ENCODE measurements at regions not wholly inside any gene's neighbourhood (a gene's known extent, or its start where the extent isn't known, plus 50 kb on each side); places are given as distances from the start of the nearest gene placed in this dataset.

DNA sequence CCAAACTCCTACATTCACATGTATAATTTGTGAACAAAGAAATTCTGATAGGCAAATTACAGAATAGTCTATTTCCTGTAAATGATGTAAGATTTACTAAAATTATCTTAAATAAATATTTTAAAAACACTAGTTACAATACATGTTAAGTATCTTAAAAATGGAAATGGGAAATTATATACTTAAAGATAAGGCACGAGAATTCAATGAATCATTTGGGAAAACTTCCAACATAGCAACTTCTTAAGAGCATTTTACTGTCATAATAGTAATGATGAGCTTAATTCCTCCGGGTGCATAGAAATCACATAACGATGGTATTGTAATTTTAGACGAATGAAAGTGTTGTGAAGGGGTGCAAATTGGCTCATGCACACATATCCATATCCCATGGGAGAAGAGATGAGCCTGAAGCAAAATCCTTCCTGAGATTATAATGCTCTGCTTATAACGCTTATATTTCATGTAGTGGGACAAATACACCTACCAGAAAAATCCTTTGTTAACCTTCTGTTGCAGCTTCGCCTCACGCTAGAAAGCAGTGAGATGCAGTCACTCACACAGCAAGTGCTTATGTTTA is 873.5 kb downstream of the PDHA2 start:
- DNase-seq: no peak

DNA sequence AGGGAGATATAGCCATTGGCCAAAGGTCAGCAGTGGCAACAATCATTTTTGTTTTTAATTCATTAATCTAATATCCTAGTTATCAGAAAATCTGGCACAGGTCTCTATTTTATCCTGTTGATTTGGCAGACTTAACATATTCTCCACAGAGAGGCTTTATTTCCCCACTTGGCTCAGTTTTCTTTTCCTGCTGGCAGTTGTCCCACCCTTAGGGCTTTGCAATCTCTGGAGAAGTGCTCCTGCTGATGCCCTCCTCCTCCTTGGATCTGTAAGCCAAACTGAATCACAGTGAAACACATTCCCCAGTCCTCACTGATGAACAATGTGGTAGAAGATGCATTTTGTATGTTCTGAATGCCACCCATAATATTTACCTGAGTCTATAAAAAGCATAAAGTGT is 889.7 kb downstream of the PDHA2 start:
- no peak for DNase-seq

DNA sequence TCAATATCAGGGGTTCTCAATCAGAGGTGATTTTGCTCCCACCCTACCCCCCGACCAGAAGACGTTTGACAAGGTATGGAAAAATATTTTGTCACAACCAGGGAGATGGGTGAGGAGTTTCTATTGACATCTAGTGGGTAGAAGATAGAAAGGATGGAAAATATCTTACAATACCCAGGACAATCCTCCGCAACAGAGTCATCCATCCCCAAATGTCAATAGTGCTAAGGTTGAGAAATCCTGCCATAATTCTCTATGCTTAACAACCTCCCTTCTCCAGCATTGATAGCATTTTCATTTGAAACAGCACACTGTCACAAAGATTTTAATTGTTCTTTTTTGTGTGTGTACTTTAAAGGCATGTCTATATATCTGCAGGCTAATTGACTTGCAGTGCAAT is 890.5 kb downstream of the PDHA2 start:
- no peak for DNase-seq

DNA sequence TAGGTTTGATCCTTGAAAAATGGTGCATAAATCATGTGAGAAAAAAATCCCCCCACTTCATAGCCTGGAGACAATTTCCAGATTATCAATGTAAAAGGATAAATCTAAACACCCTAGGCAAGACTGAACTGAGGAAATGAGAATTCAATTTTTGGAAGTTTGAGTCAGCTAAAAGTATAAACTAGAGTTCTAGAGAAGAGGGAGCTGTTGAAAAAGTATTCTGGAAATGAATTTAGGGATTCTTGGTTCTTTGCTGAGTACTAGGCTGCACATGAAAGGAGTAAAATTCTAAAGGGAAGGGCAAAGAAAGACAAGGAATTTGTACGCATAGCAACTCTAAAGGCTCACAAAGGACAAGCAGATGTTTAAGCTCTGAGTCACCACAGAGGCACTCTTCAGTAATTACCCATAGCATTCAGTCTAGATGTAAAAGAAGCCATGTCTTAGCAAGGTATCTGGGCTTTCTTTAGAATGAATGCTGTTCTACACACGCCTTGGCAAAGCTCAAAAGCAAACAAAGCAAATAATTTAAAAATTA is 896.5 kb downstream of the PDHA2 start:
- no peak for DNase-seq

DNA sequence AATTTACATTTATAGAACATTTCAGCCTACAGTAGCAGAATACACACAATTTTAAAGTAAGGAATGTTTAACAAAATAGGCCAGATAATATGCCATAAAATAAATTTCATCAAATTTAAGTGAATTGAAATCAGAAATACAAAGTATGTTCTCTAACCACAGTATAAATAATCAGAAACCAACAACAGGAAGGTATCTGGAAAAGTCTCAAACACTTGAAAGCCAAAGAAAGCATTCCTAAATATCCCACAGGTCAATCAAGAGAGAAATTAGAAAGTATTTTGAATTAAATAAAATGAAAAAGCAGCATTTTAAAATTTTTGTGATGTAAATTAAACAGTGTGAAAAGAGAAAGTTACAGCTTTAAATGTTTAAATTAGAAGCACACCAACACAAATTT is 899.2 kb downstream of the PDHA2 start:
- DNase-seq: no peak

DNA sequence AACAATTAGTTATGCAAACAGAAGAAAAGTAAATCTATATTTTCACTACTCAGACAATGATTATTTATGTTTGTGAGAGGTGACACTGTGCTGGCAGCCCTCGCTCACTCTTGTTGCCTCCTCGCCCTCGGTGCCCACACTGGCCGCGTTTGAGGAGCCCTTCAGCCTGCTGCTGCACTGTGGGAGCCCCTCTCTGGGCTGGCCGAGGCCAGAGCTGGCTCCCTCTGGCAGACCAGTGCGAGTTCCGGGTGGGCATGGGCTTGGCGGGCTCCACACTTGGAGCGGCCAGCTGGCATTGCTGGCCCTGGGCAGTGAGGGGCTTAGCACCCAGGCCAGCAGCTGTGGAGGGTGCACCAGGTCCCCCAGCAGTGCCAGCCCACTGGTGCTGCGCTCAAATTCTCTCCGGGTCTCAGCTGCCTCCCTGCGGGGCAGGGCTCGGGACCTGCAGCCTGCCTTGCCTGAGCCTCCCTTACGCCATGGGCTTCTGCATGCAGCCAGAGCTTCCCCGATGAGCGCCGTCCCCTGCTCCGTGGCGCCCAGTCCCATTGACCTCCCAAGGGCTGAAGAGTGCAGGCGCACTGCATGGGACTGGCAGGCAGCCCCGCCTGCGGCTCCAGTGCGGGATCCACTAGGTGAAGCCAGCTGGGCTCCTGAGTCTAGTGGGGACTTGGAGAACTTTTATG is 902.6 kb downstream of the PDHA2 start:
- no peak for DNase-seq

DNA sequence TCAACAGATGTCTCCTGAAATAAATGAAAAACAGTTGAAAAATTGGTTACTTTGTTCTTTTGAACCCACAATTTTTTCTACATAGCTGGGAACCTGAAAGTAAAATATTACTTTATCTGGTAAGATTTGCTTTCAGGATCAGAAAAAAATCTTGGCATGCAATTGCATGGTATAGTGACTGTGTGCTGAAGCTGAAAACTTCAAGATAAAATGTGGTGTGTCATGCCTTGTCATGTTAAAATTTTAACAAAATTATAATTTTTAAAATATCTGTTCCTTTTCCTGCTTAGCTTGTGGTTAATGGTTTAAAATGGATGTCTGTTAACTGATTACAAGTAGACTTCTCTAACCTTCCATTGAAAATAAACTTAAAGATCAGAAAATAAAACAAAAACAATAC is 904.8 kb downstream of the PDHA2 start:
- no peak for DNase-seq

DNA sequence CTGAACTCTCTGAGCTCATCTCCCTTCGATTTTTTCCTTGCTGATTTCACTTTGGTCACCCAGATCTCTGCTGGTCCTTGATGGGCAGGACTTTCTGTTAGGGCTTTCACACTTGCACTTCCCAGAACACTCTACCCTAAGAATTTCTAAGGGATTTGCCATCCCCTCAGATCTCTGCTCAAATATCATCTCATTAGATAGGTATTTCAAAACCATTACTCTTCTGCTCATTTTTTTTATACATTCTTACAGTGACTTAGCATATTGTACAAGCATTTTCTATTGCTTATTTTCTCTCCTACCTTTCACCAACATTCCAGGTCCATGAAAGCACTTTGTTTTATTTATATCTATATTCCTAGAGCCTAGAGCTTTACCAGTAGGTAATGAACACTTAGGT is 913.3 kb downstream of the PDHA2 start:
- DNase-seq: no peak

DNA sequence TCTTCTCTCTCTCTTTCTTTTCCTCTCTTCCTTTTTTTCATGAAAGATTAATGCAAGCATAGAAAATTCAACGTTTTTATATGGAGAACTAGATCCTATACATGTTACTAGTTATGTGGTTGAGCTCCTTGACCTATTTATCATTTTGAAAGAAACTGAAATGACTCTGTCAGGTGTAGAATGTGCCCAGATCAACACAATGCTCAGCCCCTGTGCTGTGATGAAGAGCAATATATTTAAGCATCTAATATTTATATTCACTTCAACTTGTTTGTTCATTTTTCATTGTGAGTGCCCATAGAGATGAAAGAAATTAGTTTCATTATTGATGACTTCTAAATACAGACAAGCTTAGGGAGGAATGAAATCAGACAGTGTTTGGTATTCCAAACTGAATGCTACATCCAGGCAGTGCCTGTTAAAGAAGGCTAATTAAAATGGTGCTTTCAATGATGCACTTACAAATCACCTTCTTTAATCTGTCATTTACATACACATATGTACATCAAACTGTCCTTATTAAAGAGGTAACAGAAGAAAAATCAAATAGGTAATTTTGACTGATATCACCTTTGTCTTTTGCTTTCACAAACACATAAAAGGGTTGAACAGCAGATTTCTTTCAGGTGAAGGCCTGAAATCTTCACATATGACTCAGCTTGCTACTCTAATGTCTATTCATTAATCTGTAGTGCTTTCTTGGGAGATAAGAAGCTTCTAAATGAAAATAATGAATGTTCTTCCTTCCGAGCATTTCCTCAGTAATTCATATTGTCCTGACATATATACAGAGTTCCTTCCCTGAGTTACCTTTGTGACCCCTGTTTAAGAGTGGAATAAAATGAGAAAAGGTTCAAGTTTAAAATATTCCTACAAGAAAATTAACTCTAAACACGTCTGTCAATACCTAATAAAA is 915.9 kb downstream of the PDHA2 start:
- no peak for DNase-seq

DNA sequence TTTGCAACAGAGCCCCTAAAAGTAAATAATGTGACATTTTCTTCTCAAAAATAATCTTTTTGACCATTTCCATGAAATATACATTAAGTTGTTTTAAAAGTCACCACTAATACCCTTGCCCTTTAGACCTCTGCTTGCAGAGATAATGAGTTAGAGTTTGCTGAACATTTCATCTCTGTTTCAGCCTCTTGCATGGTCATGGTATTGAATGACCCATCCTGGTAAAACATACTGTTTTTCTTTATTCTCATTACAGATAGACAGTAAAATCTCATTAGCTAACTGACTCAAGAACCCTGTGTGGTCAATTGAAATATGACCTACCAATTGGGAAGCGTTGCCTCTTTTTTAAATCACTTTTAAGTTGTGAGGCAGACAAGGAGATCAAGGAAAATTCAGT is 916.7 kb downstream of the PDHA2 start:
- DNase-seq: no peak

DNA sequence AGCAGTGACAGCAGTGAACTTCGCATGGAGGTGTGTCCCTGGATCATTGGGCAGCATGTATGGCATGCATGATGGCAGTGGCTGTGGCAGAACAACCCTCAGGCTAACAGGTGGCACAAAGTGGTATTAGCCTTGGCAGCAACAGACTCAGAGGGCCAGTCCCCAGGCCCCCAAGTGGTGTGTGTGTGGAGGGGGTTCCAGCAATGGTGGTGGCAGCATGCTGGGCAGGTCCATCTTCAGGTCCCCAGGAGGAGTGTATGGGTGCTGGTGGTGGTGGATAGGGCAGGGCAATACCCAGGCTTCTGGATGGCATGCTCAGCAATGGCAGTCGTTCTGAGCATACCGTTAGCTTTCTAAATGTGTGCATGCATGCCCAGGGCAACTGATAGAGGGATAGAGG is 923.7 kb downstream of the PDHA2 start:
- DNase-seq: no peak

DNA sequence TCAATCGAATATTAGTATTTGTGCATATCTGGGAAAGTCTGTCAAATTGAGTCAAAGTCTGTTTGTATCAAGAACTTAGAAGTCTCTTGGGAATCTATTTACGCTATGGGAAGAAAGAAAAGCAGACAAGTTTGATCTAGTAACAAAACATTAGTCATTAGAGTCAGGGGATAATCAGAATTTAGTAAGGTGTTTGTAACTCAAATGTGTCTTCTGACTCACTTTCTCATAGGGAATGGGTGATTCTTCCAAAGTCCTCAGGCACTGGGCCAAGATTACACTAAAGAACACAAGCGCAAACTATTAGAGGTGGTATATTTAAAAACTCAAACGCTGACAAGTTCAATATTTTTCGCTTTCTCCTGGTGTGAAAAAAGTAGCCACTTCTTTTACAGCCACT is 926.5 kb downstream of the PDHA2 start:
- no peak for DNase-seq

DNA sequence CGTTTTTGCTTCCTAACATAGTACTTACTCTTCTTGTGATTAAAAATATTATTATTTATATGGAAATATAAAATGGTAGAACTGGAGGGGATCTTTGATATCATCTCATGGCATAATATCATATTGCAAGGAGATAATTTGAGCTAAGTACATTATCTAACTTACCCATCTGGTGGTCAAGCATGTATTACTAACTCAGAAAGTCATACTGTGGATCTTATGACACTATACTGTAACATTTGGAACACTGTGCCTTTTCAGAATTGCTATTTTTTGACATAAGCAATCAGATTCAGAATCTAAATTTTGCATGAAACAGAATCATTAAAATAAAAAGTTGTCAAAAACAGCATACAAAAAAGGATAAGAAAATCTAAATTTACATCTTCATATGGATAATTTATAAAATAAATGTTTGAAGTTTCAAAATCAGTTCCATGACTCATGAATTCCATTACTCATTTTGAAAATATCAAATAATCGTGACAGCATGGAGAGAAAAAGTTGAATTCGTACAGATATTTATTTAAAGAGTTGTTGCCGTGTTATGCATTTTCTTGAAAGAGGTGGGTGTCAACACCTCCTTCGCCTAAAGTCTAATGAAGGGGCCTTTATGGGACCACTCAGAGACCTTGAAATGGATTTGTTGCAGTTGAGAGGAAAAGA is 928.1 kb downstream of the PDHA2 start:
- DNase-seq: no peak

DNA sequence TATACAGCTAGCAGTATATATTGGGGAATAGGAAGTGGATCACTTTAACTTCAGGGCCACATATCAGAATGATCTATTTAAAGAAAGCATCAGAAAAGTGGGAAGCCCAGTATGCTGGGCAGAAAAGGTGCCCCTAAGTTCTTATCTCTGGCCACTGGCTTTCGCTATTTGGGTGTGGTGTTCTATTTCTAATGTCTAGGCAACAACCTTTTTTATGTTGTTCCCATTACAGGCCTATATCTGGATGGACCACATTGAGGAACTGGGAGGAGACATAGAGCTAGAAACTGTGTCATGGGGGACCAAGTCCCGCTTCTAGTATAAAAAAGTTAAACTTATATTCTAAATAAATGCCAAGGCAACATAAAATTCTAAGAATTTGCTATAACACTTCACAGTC is 935.6 kb downstream of the PDHA2 start:
- DNase-seq: no peak

DNA sequence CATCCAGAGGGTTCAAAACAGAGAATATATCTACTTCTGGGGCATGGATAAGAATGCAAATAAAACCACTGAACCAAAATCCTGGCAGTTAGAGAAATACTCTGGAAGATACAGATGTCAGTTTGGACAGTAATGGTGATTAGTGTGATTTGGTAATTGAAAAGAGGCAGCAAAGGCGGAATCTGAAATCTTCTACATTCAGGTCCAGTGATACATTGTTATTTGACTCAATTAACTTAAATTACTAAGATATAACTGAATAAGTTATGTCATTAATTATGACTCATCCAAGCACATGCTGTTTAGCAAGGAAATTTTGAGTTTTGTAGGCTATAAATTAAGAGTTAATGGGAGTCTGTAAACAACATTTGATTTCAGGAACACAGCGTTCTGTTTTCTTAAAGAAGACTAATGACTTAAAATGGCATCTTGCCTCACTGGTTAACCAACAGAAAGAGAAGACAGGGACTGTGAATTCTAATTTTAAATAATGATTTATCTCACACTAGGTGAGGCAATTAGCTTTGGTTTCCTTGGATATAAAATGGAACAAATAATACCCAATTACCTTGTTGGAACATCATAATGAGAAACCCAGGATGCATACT is 937.1 kb downstream of the PDHA2 start:
- no peak for DNase-seq

DNA sequence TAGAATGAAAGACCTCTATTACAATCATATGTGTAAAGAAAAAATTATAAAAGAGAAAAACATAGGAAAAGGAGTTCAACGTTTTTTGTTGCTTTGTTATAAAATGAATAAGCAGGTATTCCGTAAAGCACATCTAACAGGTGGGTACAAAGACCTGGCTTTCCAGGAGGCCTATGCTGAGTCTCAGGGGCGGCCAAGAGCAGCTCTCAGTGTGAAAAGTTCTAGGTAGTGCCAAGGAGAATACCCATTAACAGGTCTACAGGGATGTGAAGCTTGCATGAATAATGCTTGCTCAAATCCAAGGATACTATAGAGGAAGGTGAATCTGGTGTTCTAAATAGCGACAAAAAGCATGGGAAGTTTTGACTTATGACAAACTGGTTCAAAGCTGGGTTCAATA is 944.4 kb downstream of the PDHA2 start:
- no peak for DNase-seq

DNA sequence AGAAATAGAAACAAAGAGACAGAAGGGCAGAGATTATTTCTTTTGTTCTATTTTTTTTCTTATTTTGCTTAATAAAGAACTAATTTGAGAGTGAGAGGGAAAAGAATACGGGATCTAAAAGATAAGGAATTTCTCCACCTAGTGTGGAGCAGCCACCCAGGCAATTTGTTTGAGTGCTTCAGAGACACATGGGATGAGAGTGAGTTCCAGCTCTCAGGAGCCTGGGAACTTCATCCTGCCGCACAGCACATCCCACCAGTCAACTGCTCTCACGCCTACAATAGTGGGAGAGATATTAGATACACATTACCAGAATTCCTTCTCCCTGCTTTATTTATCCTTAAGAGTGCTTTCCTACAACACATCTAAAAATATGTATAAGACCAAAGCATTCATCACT is 946.4 kb downstream of the PDHA2 start:
- DNase-seq: no peak

DNA sequence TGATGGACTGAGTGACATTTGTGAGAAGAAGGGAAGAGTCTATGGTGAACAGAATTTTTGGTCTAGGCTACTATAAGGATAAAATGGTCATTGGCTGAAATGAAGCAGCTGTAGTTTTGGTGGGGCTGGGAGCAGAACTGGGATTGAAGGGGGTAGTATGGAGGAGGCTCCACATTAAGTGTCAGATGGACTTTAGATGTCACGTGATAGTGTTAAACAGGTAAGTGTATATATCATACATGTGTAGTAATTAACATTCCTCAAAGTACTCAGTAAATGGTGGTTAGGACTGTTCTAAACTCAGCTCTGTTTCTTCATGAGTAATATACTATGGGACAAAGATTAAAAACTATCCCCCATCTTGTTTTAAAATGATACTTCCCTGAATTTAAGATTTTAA is 947.9 kb downstream of the PDHA2 start:
- DNase-seq: no peak

DNA sequence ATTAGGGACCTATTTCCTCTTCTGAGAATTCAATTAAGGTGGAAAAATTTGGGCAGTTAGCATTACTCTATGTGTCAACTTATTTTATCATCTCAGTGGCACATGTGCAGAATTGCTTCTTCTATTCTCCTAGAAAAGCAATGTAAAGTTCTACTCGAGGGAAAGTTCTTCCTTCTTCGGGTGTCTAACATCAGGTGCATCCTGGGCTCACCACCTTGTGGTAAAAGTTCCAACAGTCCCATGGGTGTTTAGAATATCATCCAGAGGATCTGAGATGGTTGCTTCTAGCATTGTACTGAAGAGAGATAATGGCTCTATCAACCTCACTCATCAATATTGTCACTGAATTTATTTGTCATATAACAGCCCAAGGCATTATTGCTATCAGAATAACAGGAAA is 969.7 kb downstream of the PDHA2 start:
- DNase-seq: no peak

DNA sequence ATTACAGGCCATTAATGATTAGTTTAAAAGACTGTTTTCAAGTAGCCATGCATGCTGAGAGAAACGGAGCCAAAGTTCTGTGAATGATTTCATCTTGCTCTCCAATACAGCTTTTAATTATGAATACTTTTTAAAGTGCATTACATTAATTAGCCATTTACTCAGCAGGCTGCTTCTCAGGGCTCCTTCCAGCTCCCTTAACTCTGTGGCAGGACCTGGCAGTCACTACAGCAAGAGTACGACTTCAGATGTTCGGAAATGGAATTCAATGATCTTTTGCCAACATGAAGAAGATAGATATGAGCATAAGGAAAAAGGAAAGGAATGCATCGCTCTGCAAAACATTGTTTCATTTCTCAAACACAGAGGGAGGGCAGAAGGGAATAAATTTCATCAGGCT is 987.2 kb downstream of the PDHA2 start:
- no peak for DNase-seq

DNA sequence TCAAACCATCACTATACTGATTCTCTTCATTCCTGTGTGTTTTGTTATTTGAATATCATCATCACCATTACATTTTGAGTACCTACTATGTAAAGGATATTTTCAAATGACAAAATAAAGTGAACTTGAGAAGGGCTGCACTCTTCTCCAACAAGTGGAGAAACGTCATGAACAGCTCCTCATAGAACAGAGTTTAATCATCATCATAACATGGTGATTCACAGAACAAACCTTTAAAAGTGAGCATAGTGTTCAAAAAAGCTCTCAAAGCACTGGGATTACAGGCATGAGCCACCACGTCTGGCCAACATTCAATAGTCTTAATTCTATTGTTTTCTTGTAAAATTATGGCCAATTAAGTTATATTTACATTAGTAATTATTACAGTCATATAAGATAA is 993.9 kb downstream of the PDHA2 start:
- DNase-seq: no peak

DNA sequence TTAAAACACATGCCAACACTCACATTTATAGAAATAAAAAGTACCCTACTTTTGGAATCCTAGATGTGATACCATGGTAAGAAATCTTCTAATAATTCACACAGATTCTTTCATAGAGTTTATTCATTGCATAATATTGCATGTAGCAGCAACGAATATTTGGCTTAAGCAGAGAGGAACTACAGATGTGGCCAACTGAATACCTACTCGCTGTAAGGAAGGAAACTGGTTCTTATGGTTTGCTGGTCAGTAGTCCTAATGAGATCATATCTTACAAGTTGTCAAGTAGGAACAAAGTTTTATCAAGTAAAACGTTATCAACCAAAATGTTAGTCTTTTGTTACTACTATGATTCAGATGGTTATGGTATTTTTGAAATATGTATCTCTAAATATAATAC is 996.1 kb downstream of the PDHA2 start:
- DNase-seq: no peak

DNA sequence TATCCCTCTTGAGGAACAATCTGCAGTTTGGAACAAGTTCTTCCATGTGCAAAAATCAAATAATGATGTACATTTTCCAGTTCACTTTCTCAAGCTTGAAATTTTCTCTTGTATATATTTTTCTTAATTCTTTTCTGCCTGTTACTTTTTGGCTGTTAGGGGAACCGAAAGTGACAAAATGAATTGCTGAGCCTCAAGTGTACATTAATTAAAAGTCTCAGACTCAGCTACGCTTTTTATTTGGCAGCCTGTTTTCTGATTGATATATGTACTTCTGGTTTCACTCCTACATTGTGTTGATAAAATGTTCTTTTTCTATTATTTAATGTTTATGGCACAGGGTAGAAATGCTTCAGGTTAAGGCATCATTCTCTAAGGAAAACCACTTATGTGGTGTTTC is 999.5 kb downstream of the PDHA2 start:
- DNase-seq: no peak
